GM12865 (cell line): ENCODE measurements at regions not wholly inside any gene's neighbourhood (a gene's known extent, or its start where the extent isn't known, plus 50 kb on each side); places are given as distances from the start of the nearest gene placed in this dataset.

Experiments
- DNase-seq: peaks from one replicate; pipeline ENCODE4 v3.0.0; 2010; ENCODE audit warnings: low read depth
- H3K4me3 ChIP-seq: 2 replicates; pipeline ENCODE4 v1.5.1; 2011; ENCODE audit warnings: mild to moderate bottlenecking, low read depth, low read length, control low read depth
- CTCF ChIP-seq: IDR thresholded peaks from 2 replicates; pipeline ENCODE4 v1.5.1; 2011; ENCODE audit warnings: low read length, control low read depth, low read depth, inconsistent platforms; ENCODE audit not compliant: insufficient read depth; ENCODE audit errors: missing control alignments

- no peak for TF ChIP-seq CTCF
- DNase-seq: no peak
- H3K4me3 ChIP-seq: no peak overlapping the region
Measured at GRCh38 chr10:30560326-30560725, 69.2 kb downstream of the LYZL2 start.

DNA sequence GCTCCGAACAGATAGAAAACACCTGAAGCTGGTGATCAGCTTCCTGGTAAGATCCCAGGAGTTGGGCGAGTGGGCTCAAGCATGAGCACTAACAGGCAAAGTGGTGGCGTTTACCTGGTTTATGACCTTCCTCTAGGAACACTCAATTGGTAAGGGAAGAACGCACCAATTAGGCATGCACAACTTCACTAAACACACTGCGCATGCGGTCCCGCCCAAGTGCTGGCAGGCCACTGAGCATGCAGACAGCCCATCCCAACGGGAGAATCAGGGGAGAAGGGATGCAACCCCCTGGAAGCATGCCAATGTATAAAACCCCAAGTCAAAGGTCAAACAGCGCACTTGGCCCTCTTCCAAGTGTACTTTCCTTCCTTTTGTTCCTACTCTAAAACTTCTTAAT is 70.4 kb downstream of the LYZL2 start:
- DNase-seq: no peak
- no peak overlapping the region for H3K4me3 ChIP-seq
- TF ChIP-seq CTCF: no peak

DNA sequence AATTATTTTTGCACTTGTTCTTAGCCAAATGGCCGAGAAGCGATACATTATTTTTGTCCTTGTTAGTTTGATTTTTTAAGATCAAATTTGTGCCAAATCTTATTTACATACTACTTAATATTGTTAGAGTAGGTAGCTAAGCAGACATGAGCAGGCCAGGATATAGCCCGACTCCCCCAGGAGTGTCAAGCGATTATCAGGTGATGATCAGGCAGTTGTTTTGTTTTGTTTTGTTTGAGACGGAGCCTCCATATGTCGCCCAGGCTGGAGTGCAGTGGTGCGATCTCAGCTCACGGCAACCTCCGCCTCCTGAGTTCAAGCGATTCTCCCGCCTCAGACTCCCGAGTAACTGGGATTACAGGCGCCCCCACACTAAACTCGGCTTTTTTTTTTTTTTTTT is 71.1 kb downstream of the LYZL2 start:
- no peak overlapping the region for H3K4me3 ChIP-seq
- TF ChIP-seq CTCF: no peak
- no peak for DNase-seq

DNA sequence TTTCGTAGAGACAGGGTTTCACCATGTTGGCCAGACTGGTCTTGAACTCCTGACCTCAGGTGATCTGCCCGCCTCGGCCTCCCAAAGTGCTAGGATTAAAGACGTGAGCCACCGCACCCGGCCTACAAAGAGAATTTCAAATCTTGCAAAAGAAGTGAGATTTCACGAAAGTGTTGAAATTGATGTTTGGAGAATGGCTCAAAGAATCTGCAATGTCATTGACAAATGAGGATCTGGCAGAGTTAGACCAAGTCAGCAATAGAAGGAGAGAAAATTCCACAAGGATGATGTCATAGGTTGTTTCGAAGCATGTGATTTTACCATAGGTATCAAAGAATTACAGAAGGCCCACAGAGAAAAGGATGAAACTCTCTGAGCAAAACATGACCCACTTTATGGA is 71.7 kb downstream of the LYZL2 start:
- DNase-seq: no peak
- no peak overlapping the region for H3K4me3 ChIP-seq
- no peak for TF ChIP-seq CTCF

DNA sequence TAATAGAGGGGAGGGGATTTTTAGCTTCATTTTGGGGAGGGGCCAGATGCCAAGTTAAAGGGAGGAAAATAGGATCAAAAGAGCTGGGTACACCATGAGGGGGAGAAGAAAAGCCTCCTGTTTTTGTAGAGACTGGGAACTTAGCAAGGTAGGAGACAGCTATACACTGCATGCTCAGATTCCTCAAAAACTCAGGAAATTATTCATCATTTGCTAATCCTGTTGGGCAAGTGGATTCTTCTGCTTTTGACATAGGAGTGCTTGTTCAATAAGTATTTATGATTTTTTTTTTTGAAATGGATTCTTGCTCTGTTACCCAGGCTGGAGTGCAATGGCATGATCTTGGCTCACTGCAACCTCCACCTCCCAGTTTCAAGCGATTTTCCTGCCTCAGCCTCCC is 73.4 kb downstream of the LYZL2 start:
- H3K4me3 ChIP-seq: no peak overlapping the region
- DNase-seq: no peak
- no peak for TF ChIP-seq CTCF

DNA sequence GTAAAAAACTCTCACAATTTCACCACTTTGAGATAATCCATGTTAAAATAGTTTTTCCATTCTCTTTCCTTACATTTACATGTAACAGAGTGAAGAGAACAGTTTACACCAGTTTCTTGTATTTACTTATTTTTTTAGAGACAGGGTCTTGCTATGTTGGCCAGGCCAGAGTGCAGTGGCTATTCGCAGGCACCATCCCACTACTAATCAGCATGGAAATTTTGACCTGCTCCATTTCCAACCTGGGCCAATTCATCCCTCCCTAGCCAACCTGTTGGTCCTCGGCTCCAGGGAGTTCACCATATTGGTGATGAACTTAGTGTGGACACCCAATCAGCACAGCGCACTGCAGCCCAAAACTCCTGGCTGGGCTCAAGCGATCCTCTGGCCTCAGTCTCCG is 74.1 kb downstream of the LYZL2 start:
- TF ChIP-seq CTCF: no peak
- no peak for DNase-seq
- no peak overlapping the region for H3K4me3 ChIP-seq

- DNase-seq: no peak
- TF ChIP-seq CTCF: no peak
- H3K4me3 ChIP-seq: no peak overlapping the region
Measured at GRCh38 chr10:30554440-30554825, 75.1 kb downstream of the LYZL2 start.
